ENCODE measurements at regions not wholly inside any gene's neighbourhood (a gene's known extent, or its start where the extent isn't known, plus 50 kb on each side); places are given as distances from the start of the nearest gene placed in this dataset.

DNA sequence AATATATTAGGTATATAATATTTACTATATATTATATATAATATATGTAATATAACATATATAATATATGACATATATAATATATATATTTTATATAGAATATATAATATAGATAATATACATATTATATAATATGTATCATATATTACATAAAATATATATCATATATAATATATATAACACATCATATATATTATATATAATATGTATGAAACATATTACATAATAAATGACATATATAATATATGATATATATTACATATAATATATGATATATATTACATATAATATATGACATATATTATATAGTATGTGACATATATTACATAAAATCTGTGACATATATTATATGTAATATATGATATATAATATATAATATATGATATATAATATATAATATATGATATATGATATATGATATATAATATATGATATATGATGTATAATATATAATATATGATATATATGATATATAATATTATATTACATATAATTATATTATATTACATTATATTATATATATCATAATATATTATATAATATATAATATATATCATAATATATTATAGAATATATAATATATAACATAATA lies 119.5 kb upstream of the RIMBP3 start:
- DNase-seq = no peak

DNA sequence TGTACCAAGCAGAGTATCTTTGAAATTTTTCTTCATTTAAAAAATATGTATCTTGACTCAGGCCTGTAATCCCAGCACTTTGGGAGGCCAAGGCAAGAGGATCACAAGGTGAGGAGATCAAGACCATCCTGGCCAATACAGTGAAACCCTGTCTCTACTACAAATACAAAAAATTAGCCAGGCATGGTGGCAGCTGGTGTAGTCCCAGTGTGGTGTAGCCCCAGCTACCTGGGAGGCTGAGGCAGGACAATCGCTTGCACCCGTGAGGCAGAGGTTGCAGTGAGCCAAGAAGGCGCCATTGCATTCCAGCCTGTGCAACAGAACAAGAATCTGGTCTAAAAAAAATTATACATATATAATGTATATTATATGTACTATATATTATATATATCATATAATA lies 118.7 kb upstream of the RIMBP3 start:
- DNase-seq = peak; percentile 74
